HEK293 (cell line): ENCODE measurements at regions not wholly inside any gene's neighbourhood (a gene's known extent, or its start where the extent isn't known, plus 50 kb on each side); places are given as distances from the start of the nearest gene placed in this dataset.

Experiments used
- CTCF ChIA-PET: fragments of 350-600 bp; formaldehyde crosslinking; extraction: SDS; loops from one replicate; lab custom pipeline; 2021; ENCODE audit warnings: antibody characterized with exemption; lab: Yijun Ruan, JAX
- POLR2A ChIA-PET: fragments of 300-600 bp; formaldehyde crosslinking; extraction: SDS; loops from one replicate; lab custom pipeline; 2020; ENCODE audit warnings: antibody characterized with exemption, inconsistent platforms; lab: Yijun Ruan, JAX
- H3K27ac ChIP-seq: fragments of 200-500 bp; sonication (Bioruptor generic); 2 replicates; pipeline ENCODE4 v1.5.1; 2014; ENCODE audit warnings: low read depth, low read length, control low read depth, inconsistent platforms; ENCODE audit errors: extremely low read depth
- H3K36me3 ChIP-seq, 2 experiments: fragments of 200-500 bp in 1 of 2; sonication (Bioruptor generic) in 1 of 2; 1 replicate in 1 of 2; 2 replicates in 1 of 2; pipeline ENCODE4 v1.5.1; 2014 to 2017; ENCODE audit warnings: inconsistent platforms in 2 of 2, low read length in 2 of 2; ENCODE audit not compliant: control insufficient read depth in 2 of 2, insufficient read depth in 1 of 2
- H3K4me1 ChIP-seq: fragments of 200-500 bp; sonication (Bioruptor generic); 2 replicates; pipeline ENCODE4 v1.5.1; 2014; ENCODE audit warnings: mild to moderate bottlenecking, low read length, inconsistent platforms; ENCODE audit not compliant: control insufficient read depth, insufficient read depth
- H3K4me3 ChIP-seq: 2 replicates; pipeline ENCODE4 v1.5.1; 2011; ENCODE audit warnings: low read depth, mild to moderate bottlenecking, control low read depth, low read length, moderate library complexity
- H3K9me3 ChIP-seq: fragments of 200-500 bp; sonication (Bioruptor generic); 2 replicates; pipeline ENCODE4 v1.5.1; 2014; ENCODE audit warnings: low read depth, low read length, inconsistent platforms; ENCODE audit not compliant: control insufficient read depth, insufficient read depth
- ELK4 ChIP-seq: IDR thresholded peaks from 2 replicates; pipeline ENCODE4 v1.6.1; 2011; ENCODE audit warnings: mild to moderate bottlenecking, low read depth, low read length, borderline replicate concordance
- PRDM1 ChIP-seq: fragments of 450-650 bp; formaldehyde crosslinking; IDR thresholded peaks from 2 replicates; pipeline ENCODE4; 2016; ENCODE audit warnings: missing biosample characterization, missing genetic modification characterization
- SCRT2 ChIP-seq: fragments of 450-650 bp; formaldehyde crosslinking; IDR thresholded peaks from 2 replicates; pipeline ENCODE4 v1.5.1; 2016; ENCODE audit warnings: missing biosample characterization, missing genetic modification characterization
- TSHZ1 ChIP-seq: fragments of 450-650 bp; formaldehyde crosslinking; IDR thresholded peaks from 2 replicates; pipeline ENCODE4 v1.5.1; 2016; ENCODE audit warnings: missing biosample characterization, missing genetic modification characterization, borderline replicate concordance
- ZNF10 ChIP-seq: fragments of 450-650 bp; formaldehyde crosslinking; IDR thresholded peaks from 2 replicates; pipeline ENCODE4 v1.5.1; 2017; ENCODE audit warnings: missing biosample characterization, missing genetic modification characterization
- ZNF112 ChIP-seq: fragments of 450-650 bp; formaldehyde crosslinking; IDR thresholded peaks from 2 replicates; pipeline ENCODE4 v1.5.0; 2017; ENCODE audit warnings: missing biosample characterization, missing genetic modification characterization
- ZNF223 ChIP-seq: fragments of 450-650 bp; formaldehyde crosslinking; IDR thresholded peaks from 2 replicates; pipeline ENCODE4 v1.5.1; 2016; ENCODE audit warnings: missing biosample characterization, missing genetic modification characterization
- ZNF266 ChIP-seq: fragments of 450-650 bp; formaldehyde crosslinking; IDR thresholded peaks from 2 replicates; pipeline ENCODE4 v1.5.1; 2016; ENCODE audit warnings: missing biosample characterization, missing genetic modification characterization, low read depth
- ZNF341 ChIP-seq: fragments of 450-650 bp; formaldehyde crosslinking; IDR thresholded peaks from 2 replicates; pipeline ENCODE4; 2016; ENCODE audit warnings: low read depth, missing biosample characterization, missing genetic modification characterization
- ZNF416 ChIP-seq: fragments of 450-650 bp; formaldehyde crosslinking; IDR thresholded peaks from 2 replicates; pipeline ENCODE4 v1.5.1; 2016; ENCODE audit warnings: missing biosample characterization, missing genetic modification characterization
- ZNF488 ChIP-seq: fragments of 450-650 bp; formaldehyde crosslinking; IDR thresholded peaks from 2 replicates; pipeline ENCODE4 v1.5.1; 2016; ENCODE audit warnings: missing biosample characterization, missing genetic modification characterization
- ZNF548 ChIP-seq: fragments of 450-650 bp; formaldehyde crosslinking; IDR thresholded peaks from 2 replicates; pipeline ENCODE4 v1.5.1; 2016; ENCODE audit warnings: missing biosample characterization, missing genetic modification characterization
- ZNF549 ChIP-seq: fragments of 450-650 bp; IDR thresholded peaks from 2 replicates; pipeline ENCODE4 v1.5.1; 2018; ENCODE audit warnings: missing biosample characterization, missing genetic modification characterization, mild to moderate bottlenecking, inconsistent platforms, moderate library complexity
- ZNF596 ChIP-seq: fragments of 450-650 bp; IDR thresholded peaks from 2 replicates; pipeline ENCODE4 v1.5.0; 2018; ENCODE audit warnings: missing biosample characterization, mild to moderate bottlenecking, missing genetic modification characterization, moderate library complexity
- ZNF76 ChIP-seq: fragments of 450-650 bp; formaldehyde crosslinking; IDR thresholded peaks from 2 replicates; pipeline ENCODE4; 2016; ENCODE audit warnings: low read depth, missing biosample characterization, missing genetic modification characterization, borderline replicate concordance
- ZNF785 ChIP-seq: fragments of 450-650 bp; formaldehyde crosslinking; IDR thresholded peaks from 2 replicates; pipeline ENCODE4 v1.5.1; 2016; ENCODE audit warnings: missing biosample characterization, missing genetic modification characterization
- ZNF791 ChIP-seq: fragments of 450-650 bp; formaldehyde crosslinking; IDR thresholded peaks from 2 replicates; pipeline ENCODE4 v1.5.1; 2016; ENCODE audit warnings: missing biosample characterization, missing genetic modification characterization
- TF ChIP-seq, protein P1 (sequence below): fragments of 450-650 bp; formaldehyde crosslinking; IDR thresholded peaks from 2 replicates; pipeline ENCODE4 v1.5.1; 2016; ENCODE audit warnings: missing biosample characterization, missing genetic modification characterization

DNA sequence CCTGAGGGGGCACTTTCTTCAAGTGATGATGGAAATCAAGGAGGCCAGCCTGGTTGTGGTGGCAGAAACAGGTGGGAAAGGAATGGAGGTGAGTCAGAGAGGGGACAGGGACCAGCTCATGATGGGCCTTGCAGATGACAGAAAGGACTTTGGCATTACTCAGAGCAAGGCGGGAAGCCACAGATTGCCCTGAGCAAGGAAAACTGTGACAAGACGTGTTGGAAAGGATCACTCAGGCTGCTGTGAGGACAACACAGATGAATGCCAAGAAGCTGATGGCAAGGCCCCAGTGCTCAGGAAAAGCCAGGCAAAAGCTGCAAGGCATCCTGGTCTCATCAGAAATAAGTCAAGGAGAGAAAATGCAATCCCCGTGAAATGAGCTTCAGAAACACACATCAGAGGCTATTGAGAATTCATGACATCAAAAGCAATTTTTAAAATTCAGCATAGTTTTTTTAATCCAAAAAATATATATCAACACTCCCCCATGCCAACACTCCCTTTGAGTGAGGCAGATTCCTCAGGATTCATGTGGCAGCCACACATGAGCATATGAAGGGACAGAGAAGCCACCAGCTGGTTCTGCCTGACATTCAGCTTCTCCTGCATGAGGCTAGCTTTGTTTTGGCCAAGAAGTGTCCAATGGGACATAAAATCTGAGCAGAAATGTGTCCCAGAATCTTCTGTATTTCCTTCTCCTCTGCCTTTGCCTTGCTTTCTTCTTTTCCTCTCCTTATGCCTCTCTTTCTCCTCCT, 244.5 kb upstream of the MYO3A start:
- no peak overlapping the region for H3K4me3 ChIP-seq
- H3K27ac ChIP-seq, result no peak overlapping the region
- no peaks in the 10 kb centered on the region for H3K36me3 ChIP-seq
- H3K4me1 ChIP-seq, result no peaks in the 10 kb centered on the region
- POLR2A ChIA-PET, result no interaction called here
- TF ChIP-seq ZNF416, result no peak
- no peak for TF ChIP-seq ZNF223 (tag by site-specific recombination)
- no peak for TF ChIP-seq ZNF785 (tag by site-specific recombination)
- TF ChIP-seq SCRT2, result no peak
- TF ChIP-seq ELK4, result no peak
- TF ChIP-seq TSHZ1 (tag by site-specific recombination), result no peak
- no peak for TF ChIP-seq ZNF548 (tag by site-specific recombination)
- no peak for TF ChIP-seq ZNF266 (tag by site-specific recombination)
- no peak for TF ChIP-seq ZNF549 (tag by site-specific recombination)
- no peak for TF ChIP-seq ZNF10 (tag by site-specific recombination)
- TF ChIP-seq, all 188 proteins: peak for 0
- CTCF ChIA-PET, result interaction anchor here (0.6 to 1.5 kb wide), 7 partner anchors 8 to 945 kb away, joined by 3 to 5 read pairs (median 4); no protein-coding TSS in a partner anchor
- no peaks in the 10 kb centered on the region for H3K9me3 ChIP-seq

DNA sequence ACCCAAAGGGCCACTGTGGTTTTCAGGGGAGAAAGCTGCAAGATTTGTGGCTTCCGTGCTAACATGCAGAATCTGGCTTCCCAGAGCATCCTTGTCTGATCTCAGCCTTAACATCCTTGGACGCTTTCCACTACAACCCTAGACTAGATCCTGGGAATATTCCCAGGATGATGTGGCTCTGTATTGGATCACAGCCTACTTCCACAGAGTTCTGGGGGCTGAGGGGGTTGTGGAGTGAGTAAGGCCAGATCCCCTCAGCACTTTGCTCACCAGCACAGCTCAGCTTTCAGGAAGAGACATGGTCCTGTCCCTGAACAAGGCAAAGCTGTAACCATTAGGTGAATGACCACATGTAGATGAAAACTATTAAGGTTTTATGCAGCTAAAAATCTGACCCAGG, 241.3 kb upstream of the MYO3A start:
- Histone ChIP-seq H3K36me3 (no peaks in the 10 kb centered on the region), H3K4me3 (no peak overlapping the region), H3K27ac (no peak overlapping the region), H3K4me1 (no peaks in the 10 kb centered on the region), H3K9me3 (no peaks in the 10 kb centered on the region)
- no peak for TF ChIP-seq ZNF791 (tag by site-specific recombination)
- TF ChIP-seq ZNF112 (tag by site-specific recombination), result no peak
- TF ChIP-seq ZNF76 (tag by site-specific recombination), result no peak
- TF ChIP-seq ZNF488 (tag by site-specific recombination), result no peak
- TF ChIP-seq ZNF596 (tag by site-specific recombination), result no peak
- TF ChIP-seq, protein P1, sequence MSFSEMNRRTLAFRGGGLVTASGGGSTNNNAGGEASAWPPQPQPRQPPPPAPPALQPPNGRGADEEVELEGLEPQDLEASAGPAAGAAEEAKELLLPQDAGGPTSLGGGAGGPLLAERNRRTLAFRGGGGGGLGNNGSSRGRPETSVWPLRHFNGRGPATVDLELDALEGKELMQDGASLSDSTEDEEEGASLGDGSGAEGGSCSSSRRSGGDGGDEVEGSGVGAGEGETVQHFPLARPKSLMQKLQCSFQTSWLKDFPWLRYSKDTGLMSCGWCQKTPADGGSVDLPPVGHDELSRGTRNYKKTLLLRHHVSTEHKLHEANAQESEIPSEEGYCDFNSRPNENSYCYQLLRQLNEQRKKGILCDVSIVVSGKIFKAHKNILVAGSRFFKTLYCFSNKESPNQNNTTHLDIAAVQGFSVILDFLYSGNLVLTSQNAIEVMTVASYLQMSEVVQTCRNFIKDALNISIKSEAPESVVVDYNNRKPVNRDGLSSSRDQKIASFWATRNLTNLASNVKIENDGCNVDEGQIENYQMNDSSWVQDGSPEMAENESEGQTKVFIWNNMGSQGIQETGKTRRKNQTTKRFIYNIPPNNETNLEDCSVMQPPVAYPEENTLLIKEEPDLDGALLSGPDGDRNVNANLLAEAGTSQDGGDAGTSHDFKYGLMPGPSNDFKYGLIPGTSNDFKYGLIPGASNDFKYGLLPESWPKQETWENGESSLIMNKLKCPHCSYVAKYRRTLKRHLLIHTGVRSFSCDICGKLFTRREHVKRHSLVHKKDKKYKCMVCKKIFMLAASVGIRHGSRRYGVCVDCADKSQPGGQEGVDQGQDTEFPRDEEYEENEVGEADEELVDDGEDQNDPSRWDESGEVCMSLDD (tag by site-specific recombination), result no peak
- no peak for TF ChIP-seq ZNF341 (tag by site-specific recombination)
- TF ChIP-seq PRDM1 (tag by site-specific recombination), result no peak
- POLR2A ChIA-PET, result no interaction called here
- CTCF ChIA-PET, result interaction anchor here (3.1 kb wide), 1 partner anchor 9 kb away, joined by 22 read pairs; no protein-coding TSS in a partner anchor
